Ishikawa (cell line): ENCODE measurements at regions not wholly inside any gene's neighbourhood (a gene's known extent, or its start where the extent isn't known, plus 50 kb on each side); places are given as distances from the start of the nearest gene placed in this dataset.

Source experiments
- CEBPB ChIP-seq: IDR thresholded peaks from 2 replicates; pipeline ENCODE4 v1.6.1; 2012
- CREB1 ChIP-seq: IDR thresholded peaks from 2 replicates; pipeline ENCODE4 v1.6.1; 2012; ENCODE audit warnings: low read depth
- EGR1 ChIP-seq: IDR thresholded peaks from 2 replicates; pipeline ENCODE4 v1.6.1; 2012
- EP300 ChIP-seq: IDR thresholded peaks from 2 replicates; pipeline ENCODE4 v1.6.1; 2012; ENCODE audit warnings: borderline replicate concordance
- FOXM1 ChIP-seq: IDR thresholded peaks from 2 replicates; pipeline ENCODE4 v1.6.1; 2012; ENCODE audit warnings: low read depth, borderline replicate concordance
- MAX ChIP-seq: IDR thresholded peaks from 2 replicates; pipeline ENCODE4 v1.6.1; 2012
- NFIC ChIP-seq: IDR thresholded peaks from 2 replicates; pipeline ENCODE4 v1.6.1; 2012
- RAD21 ChIP-seq: IDR thresholded peaks from 2 replicates; pipeline ENCODE4 v1.6.1; 2012; ENCODE audit warnings: low read depth
- REST ChIP-seq: IDR thresholded peaks from 2 replicates; pipeline ENCODE4 v1.6.1; 2012; ENCODE audit warnings: low read depth, mild to moderate bottlenecking
- TAF1 ChIP-seq: IDR thresholded peaks from 2 replicates; pipeline ENCODE4 v1.6.1; 2012; ENCODE audit warnings: low read depth, mild to moderate bottlenecking
- TCF12 ChIP-seq: IDR thresholded peaks from 2 replicates; pipeline ENCODE4 v1.6.1; 2012; ENCODE audit warnings: low read depth
- TEAD4 ChIP-seq: IDR thresholded peaks from 2 replicates; pipeline ENCODE4 v1.6.1; 2012
- USF1 ChIP-seq: IDR thresholded peaks from 2 replicates; pipeline ENCODE4 v1.6.1; 2012
- YY1 ChIP-seq: IDR thresholded peaks from 2 replicates; pipeline ENCODE4 v1.6.1; 2012; ENCODE audit warnings: low read depth
- ZBTB7A ChIP-seq: IDR thresholded peaks from 2 replicates; pipeline ENCODE4 v1.6.1; 2012; ENCODE audit warnings: low read depth

GRCh38 chr3:27641271-27641800 lies 80.8 kb downstream of the EOMES start:
- TF ChIP-seq EGR1 (no peak), TEAD4 (no peak), ZBTB7A (no peak), TCF12 (no peak), REST (no peak), TAF1 (no peak), EP300 (no peak), RAD21 (no peak), MAX (no peak), CEBPB (no peak), CREB1 (no peak), USF1 (no peak), NFIC (no peak), YY1 (no peak), FOXM1 (no peak)

- no peak for TF ChIP-seq CEBPB
- TF ChIP-seq TAF1 = no peak
- no peak for TF ChIP-seq TEAD4
- no peak for TF ChIP-seq MAX
- TF ChIP-seq YY1 = no peak
- TF ChIP-seq REST = no peak
- TF ChIP-seq TCF12 = no peak
- TF ChIP-seq FOXM1 = no peak
- TF ChIP-seq EGR1 = no peak
- no peak for TF ChIP-seq EP300
- TF ChIP-seq RAD21 = no peak
- TF ChIP-seq NFIC = no peak
- no peak for TF ChIP-seq ZBTB7A
- TF ChIP-seq CREB1 = no peak
- no peak for TF ChIP-seq USF1
Measured at GRCh38 chr3:27639271-27639670, 82.9 kb downstream of the EOMES start.

- no peak for TF ChIP-seq MAX
- no peak for TF ChIP-seq EGR1
- no peak for TF ChIP-seq CREB1
- no peak for TF ChIP-seq TAF1
- TF ChIP-seq NFIC = no peak
Measured at GRCh38 chr3:27638594-27638993, 83.5 kb downstream of the EOMES start.

GRCh38 chr3:27637346-27637995 lies 84.7 kb downstream of the EOMES start:
- TF ChIP-seq YY1 (no peak), TCF12 (no peak), REST (no peak), ZBTB7A (no peak), USF1 (no peak), MAX (no peak), TAF1 (no peak), TEAD4 (no peak), CEBPB (no peak), CREB1 (no peak), NFIC (no peak), RAD21 (no peak), EP300 (no peak), FOXM1 (no peak), EGR1 (no peak)
